Progenitor cell of endocrine pancreas (in vitro differentiated cells): ENCODE measurements at regions not wholly inside any gene's neighbourhood (a gene's known extent, or its start where the extent isn't known, plus 50 kb on each side); places are given as distances from the start of the nearest gene placed in this dataset.

Experiments used
- DNase-seq: peaks from one replicate; pipeline ENCODE4 v3.0.0; 2021; ENCODE audit warnings: low spot score; ENCODE audit not compliant: unreplicated experiment
- H3K27ac Mint-ChIP-seq: 2 replicates; pipeline ENCODE4 v1.8.0; 2021; ENCODE audit warnings: mild to moderate bottlenecking, moderate library complexity, mixed read lengths
- H3K27me3 Mint-ChIP-seq: 2 replicates; pipeline ENCODE4 v1.8.0; 2021; ENCODE audit warnings: mixed read lengths
- H3K36me3 Mint-ChIP-seq: 2 replicates; pipeline ENCODE4 v1.8.0; 2022; ENCODE audit warnings: mixed read lengths; ENCODE audit not compliant: insufficient read depth
- H3K4me1 Mint-ChIP-seq: 2 replicates; pipeline ENCODE4 v1.8.0; 2021; ENCODE audit warnings: low read depth, mixed read lengths
- H3K4me3 Mint-ChIP-seq: 2 replicates; pipeline ENCODE4 v1.8.0; 2021; ENCODE audit warnings: low read depth, mild to moderate bottlenecking, moderate library complexity, mixed read lengths
- H3K9me3 Mint-ChIP-seq: 2 replicates; pipeline ENCODE4 v1.8.0; 2021; ENCODE audit warnings: low read depth, mixed read lengths
- TF ChIP-seq, protein P1 (sequence below): fragments of 200-600 bp; sonication (generic); IDR thresholded peaks from one replicate; pipeline ENCODE4 v1.5.0; 2021; ENCODE audit warnings: antibody characterized with exemption, mild to moderate bottlenecking; ENCODE audit not compliant: unreplicated experiment

DNA sequence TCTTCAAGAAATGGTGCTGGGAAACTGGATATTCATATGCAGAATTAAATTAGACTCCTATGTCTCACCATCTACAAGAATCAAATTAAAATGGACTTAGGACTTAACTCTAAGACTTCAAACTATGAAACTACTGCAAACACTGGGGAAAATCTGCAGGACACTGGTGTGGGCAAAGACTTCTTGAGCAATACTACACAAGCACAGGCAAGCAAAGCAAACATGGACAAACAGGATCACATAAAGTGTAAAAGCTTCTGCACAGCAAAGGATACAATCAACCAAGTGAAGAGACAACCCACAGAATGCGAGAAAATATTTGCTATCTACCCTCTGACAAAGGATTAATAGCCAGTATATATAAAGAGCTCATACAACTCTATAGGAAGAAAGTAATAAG is 1161.1 kb upstream of the CITED2 start:
- Mint-ChIP-seq H3K27me3 (no peaks in the 10 kb centered on the region), H3K36me3 (peaks cover 12% of the 10 kb centered on the region), H3K4me1 (peaks cover 12% of the 10 kb centered on the region), H3K27ac (no peak overlapping the region), H3K9me3 (peaks cover 30% of the 10 kb centered on the region), H3K4me3 (no peak overlapping the region)
- TF ChIP-seq, protein P1, sequence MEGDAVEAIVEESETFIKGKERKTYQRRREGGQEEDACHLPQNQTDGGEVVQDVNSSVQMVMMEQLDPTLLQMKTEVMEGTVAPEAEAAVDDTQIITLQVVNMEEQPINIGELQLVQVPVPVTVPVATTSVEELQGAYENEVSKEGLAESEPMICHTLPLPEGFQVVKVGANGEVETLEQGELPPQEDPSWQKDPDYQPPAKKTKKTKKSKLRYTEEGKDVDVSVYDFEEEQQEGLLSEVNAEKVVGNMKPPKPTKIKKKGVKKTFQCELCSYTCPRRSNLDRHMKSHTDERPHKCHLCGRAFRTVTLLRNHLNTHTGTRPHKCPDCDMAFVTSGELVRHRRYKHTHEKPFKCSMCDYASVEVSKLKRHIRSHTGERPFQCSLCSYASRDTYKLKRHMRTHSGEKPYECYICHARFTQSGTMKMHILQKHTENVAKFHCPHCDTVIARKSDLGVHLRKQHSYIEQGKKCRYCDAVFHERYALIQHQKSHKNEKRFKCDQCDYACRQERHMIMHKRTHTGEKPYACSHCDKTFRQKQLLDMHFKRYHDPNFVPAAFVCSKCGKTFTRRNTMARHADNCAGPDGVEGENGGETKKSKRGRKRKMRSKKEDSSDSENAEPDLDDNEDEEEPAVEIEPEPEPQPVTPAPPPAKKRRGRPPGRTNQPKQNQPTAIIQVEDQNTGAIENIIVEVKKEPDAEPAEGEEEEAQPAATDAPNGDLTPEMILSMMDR: no peak
- DNase-seq: no peak

DNA sequence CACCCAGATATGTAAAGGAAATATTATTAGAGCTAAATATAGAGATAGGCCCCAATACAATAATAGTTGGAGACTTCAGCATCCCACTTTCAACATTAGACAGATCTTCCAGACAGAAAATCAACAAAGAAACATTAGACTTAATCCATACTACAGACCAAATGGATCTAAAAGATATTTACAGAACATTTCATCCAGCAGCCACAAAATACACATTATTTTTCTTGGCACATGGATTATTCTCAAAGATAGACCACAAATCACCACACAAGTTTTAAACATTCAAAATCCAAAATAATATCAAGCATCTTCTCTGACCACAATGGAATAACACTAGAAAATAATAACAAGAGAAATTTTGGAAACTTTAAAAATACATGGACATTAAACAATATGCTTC is 1159.1 kb upstream of the CITED2 start:
- H3K9me3 Mint-ChIP-seq: peaks cover 30% of the 10 kb centered on the region
- H3K36me3 Mint-ChIP-seq: peaks cover 12% of the 10 kb centered on the region
- no peaks in the 10 kb centered on the region for H3K27me3 Mint-ChIP-seq

GRCh38 chr6:140504776-140505175 is 1130.3 kb upstream of the CITED2 start:
- H3K36me3 Mint-ChIP-seq: no peaks in the 10 kb centered on the region
- peaks cover 10% of the 10 kb centered on the region for H3K9me3 Mint-ChIP-seq
- no peak for DNase-seq
- TF ChIP-seq, protein P1: no peak
- H3K27me3 Mint-ChIP-seq: no peaks in the 10 kb centered on the region
- H3K27ac Mint-ChIP-seq: no peak overlapping the region
- no peak overlapping the region for H3K4me3 Mint-ChIP-seq
- peaks cover 9% of the 10 kb centered on the region for H3K4me1 Mint-ChIP-seq

More for the DNA sequence above, 1159.1 kb upstream of the CITED2 start:
- TF ChIP-seq, protein P1: no peak
- Mint-ChIP-seq H3K27ac (no peak overlapping the region), H3K4me1 (peaks cover 12% of the 10 kb centered on the region), H3K4me3 (no peak overlapping the region)
- no peak for DNase-seq

- DNase-seq: no peak
- Mint-ChIP-seq H3K36me3 (no peaks in the 10 kb centered on the region), H3K9me3 (peaks cover 5% of the 10 kb centered on the region), H3K27me3 (no peaks in the 10 kb centered on the region), H3K4me3 (no peak overlapping the region), H3K27ac (no peak overlapping the region), H3K4me1 (peaks cover 12% of the 10 kb centered on the region)
- TF ChIP-seq, protein P1: no peak
Observed at GRCh38 chr6:140500849-140501248, 1126.4 kb upstream of the CITED2 start.

GRCh38 chr6:140499607-140500006 is 1125.2 kb upstream of the CITED2 start:
- DNase-seq: no peak
- Mint-ChIP-seq H3K9me3 (peaks cover 1% of the 10 kb centered on the region), H3K27me3 (no peaks in the 10 kb centered on the region), H3K27ac (no peak overlapping the region), H3K36me3 (no peaks in the 10 kb centered on the region), H3K4me3 (no peak overlapping the region), H3K4me1 (peaks cover 12% of the 10 kb centered on the region)
- TF ChIP-seq, protein P1: no peak
